ENCODE measurements at regions not wholly inside any gene's neighbourhood (a gene's known extent, or its start where the extent isn't known, plus 50 kb on each side); places are given as distances from the start of the nearest gene placed in this dataset.

GRCh38 chr1:234896477-234897389, 231.9 kb downstream of the TOMM20 start:
- TF ChIP-seq ZBTB20 (tag by site-specific recombination; IDR thresholded peaks at IDR 0.05), result no peak
- TF ChIP-seq ZNF292 (tag by site-specific recombination; IDR thresholded peaks at IDR 0.05; ENCODE audit: borderline replicate concordance, low read depth), result no peak
- TF ChIP-seq, protein P1, sequence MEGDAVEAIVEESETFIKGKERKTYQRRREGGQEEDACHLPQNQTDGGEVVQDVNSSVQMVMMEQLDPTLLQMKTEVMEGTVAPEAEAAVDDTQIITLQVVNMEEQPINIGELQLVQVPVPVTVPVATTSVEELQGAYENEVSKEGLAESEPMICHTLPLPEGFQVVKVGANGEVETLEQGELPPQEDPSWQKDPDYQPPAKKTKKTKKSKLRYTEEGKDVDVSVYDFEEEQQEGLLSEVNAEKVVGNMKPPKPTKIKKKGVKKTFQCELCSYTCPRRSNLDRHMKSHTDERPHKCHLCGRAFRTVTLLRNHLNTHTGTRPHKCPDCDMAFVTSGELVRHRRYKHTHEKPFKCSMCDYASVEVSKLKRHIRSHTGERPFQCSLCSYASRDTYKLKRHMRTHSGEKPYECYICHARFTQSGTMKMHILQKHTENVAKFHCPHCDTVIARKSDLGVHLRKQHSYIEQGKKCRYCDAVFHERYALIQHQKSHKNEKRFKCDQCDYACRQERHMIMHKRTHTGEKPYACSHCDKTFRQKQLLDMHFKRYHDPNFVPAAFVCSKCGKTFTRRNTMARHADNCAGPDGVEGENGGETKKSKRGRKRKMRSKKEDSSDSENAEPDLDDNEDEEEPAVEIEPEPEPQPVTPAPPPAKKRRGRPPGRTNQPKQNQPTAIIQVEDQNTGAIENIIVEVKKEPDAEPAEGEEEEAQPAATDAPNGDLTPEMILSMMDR (tag by site-specific recombination; IDR thresholded peaks at IDR 0.05), result no peak

Data from HEK293 (cell line).